ENCODE measurements at regions not wholly inside any gene's neighbourhood (a gene's known extent, or its start where the extent isn't known, plus 50 kb on each side); places are given as distances from the start of the nearest gene placed in this dataset.

- no peak overlapping the region for H3K27ac ChIP-seq
- intact Hi-C loops (cut with micrococcal nuclease; ENCODE audit: unreplicated experiment), result loop anchor here (1.0 to 10.0 kb wide), 4 partner anchors 397 to 1337 kb away; partner anchors contain the start of gene MEPE
- H3K27me3 ChIP-seq (ENCODE audit: insufficient read depth, low read depth), result no peaks in the 10 kb centered on the region
- H3K4me1 ChIP-seq (replicated peaks; ENCODE audit: insufficient read depth), result peaks cover 40% of the 10 kb centered on the region
- no peaks in the 10 kb centered on the region for H3K9me3 ChIP-seq (ENCODE audit: insufficient read depth, low read depth)
- H4K20me1 ChIP-seq (ENCODE audit: insufficient read depth), result no peaks in the 10 kb centered on the region
- H3K9me2 ChIP-seq (ENCODE audit: insufficient read depth), result no peaks in the 10 kb centered on the region; the same call in 1 of the 2 replicates
- no peak overlapping the region for H3K4me3 ChIP-seq
- H3K4me2 ChIP-seq, result no peak overlapping the region
- POLR2A ChIA-PET (ENCODE audit: unreplicated experiment), result interaction anchor here (0.5 kb wide), 1 partner anchor 45 kb away, joined by 3 read pairs; no protein-coding TSS in a partner anchor
- no peaks in the 10 kb centered on the region for H3K79me2 ChIP-seq (ENCODE audit: low read depth)
- no peaks in the 10 kb centered on the region for H3K36me3 ChIP-seq (ENCODE audit: low read depth)
- TF ChIP-seq CTCF (conservative IDR thresholded peaks at IDR 0.05), result peak; percentile 79
- no peak for TF ChIP-seq EZH2 (IDR thresholded peaks at IDR 0.05; ENCODE audit: low read depth)
- no peak overlapping the region for H2AFZ ChIP-seq
- DNase-seq, result peak in 1 of 2 experiments; percentile 58
- H3F3A ChIP-seq (ENCODE audit: insufficient read depth, low read depth), result 0 out of 2 replicates have a peak, but pooled peaks cover 8% of the 10 kb centered on the region
- CTCF ChIA-PET, result interaction anchor here (0.6 to 1.2 kb wide), 7 partner anchors 16 to 603 kb away, joined by 3 to 4 read pairs (median 3); no protein-coding TSS in a partner anchor
- no TSS peak for BruUV-seq (replicated peaks)
These were observed 95.9 kb upstream of the PTPN13 start for GRCh38 chr4:86497980-86498862.

GRCh38 chr4:86498863-86499166, 95.3 kb upstream of the PTPN13 start:
- 0 out of 2 replicates have a peak, but pooled peaks cover 8% of the 10 kb centered on the region for H3F3A ChIP-seq (ENCODE audit: insufficient read depth, low read depth)
- H3K9me2 ChIP-seq (ENCODE audit: insufficient read depth), result no peaks in the 10 kb centered on the region; the same call in 1 of the 2 replicates
- H4K20me1 ChIP-seq (ENCODE audit: insufficient read depth), result no peaks in the 10 kb centered on the region
- H3K79me2 ChIP-seq (ENCODE audit: low read depth), result no peaks in the 10 kb centered on the region
- intact Hi-C loops (cut with micrococcal nuclease; ENCODE audit: unreplicated experiment), result loop anchor here (1.0 to 10.0 kb wide), 4 partner anchors 396 to 1336 kb away; partner anchors contain the start of gene MEPE
- no peaks in the 10 kb centered on the region for H3K9me3 ChIP-seq (ENCODE audit: insufficient read depth, low read depth)
- TF ChIP-seq CTCF (conservative IDR thresholded peaks at IDR 0.05), result peak; percentile 35
- no peak for TF ChIP-seq EZH2 (IDR thresholded peaks at IDR 0.05; ENCODE audit: low read depth)
- BruUV-seq (replicated peaks), result no TSS peak
- H3K36me3 ChIP-seq (ENCODE audit: low read depth), result no peaks in the 10 kb centered on the region
- POLR2A ChIA-PET (ENCODE audit: unreplicated experiment), result interaction anchor here (0.5 kb wide), 1 partner anchor 46 kb away, joined by 3 read pairs; no protein-coding TSS in a partner anchor
- H3K4me1 ChIP-seq (replicated peaks; ENCODE audit: insufficient read depth), result peaks cover 40% of the 10 kb centered on the region
- H3K4me2 ChIP-seq, result no peak overlapping the region
- H3K27me3 ChIP-seq (ENCODE audit: insufficient read depth, low read depth), result no peaks in the 10 kb centered on the region
- CTCF ChIA-PET, result interaction anchor here (0.6 to 0.7 kb wide), 5 partner anchors 93 to 603 kb away, joined by 3 read pairs; no protein-coding TSS in a partner anchor
- no peak overlapping the region for H3K27ac ChIP-seq
- DNase-seq, result no peak
- H2AFZ ChIP-seq, result no peak overlapping the region
- no peak overlapping the region for H3K4me3 ChIP-seq

GRCh38 chr4:86500527-86500926, 93.6 kb upstream of the PTPN13 start:
- TF ChIP-seq EZH2 (IDR thresholded peaks at IDR 0.05; ENCODE audit: low read depth) (no peak), CTCF (conservative IDR thresholded peaks at IDR 0.05) (no peak)
- CTCF ChIA-PET, result no interaction called here
- H3F3A ChIP-seq (ENCODE audit: insufficient read depth, low read depth), result 0 out of 2 replicates have a peak, but pooled peaks cover 8% of the 10 kb centered on the region
- intact Hi-C loops (cut with micrococcal nuclease; ENCODE audit: unreplicated experiment), result no loop called here
- no peaks in the 10 kb centered on the region for H3K27me3 ChIP-seq (ENCODE audit: insufficient read depth, low read depth)
- peak overlapping the region; percentile 35 for H3K4me2 ChIP-seq
- no peaks in the 10 kb centered on the region; the same call in 1 of the 2 replicates for H3K9me2 ChIP-seq (ENCODE audit: insufficient read depth)
- H3K4me1 ChIP-seq (replicated peaks; ENCODE audit: insufficient read depth), result peaks cover 40% of the 10 kb centered on the region
- no peaks in the 10 kb centered on the region for H3K9me3 ChIP-seq (ENCODE audit: insufficient read depth, low read depth)
- no TSS peak for BruUV-seq (replicated peaks)
- no peak overlapping the region for H3K4me3 ChIP-seq
- H3K27ac ChIP-seq, result no peak overlapping the region
- H4K20me1 ChIP-seq (ENCODE audit: insufficient read depth), result no peaks in the 10 kb centered on the region
- no peaks in the 10 kb centered on the region for H3K79me2 ChIP-seq (ENCODE audit: low read depth)
- DNase-seq, result peak in 1 of 2 experiments; percentile 71
- no peak overlapping the region for H2AFZ ChIP-seq
- H3K36me3 ChIP-seq (ENCODE audit: low read depth), result no peaks in the 10 kb centered on the region
- POLR2A ChIA-PET (ENCODE audit: unreplicated experiment), result interaction anchor here (0.6 kb wide), 1 partner anchor 391 kb away, joined by 3 read pairs; no protein-coding TSS in a partner anchor
